GM19463 (cell line): ENCODE measurements at regions not wholly inside any gene's neighbourhood (a gene's known extent, or its start where the extent isn't known, plus 50 kb on each side); places are given as distances from the start of the nearest gene placed in this dataset.
"Not testable (repeated sequence)": the region's sequence is repeated elsewhere in the genome, so short reads cannot be mapped to it uniquely, and the experiment has no call there.

Experiments used
- ATAC-seq: cut with Tn5 transposase; IDR thresholded peaks from one replicate; pipeline ENCODE4 v1.9.1; 2021; ENCODE audit warnings: mild to moderate bottlenecking, moderate library complexity; ENCODE audit not compliant: unreplicated experiment

DNA sequence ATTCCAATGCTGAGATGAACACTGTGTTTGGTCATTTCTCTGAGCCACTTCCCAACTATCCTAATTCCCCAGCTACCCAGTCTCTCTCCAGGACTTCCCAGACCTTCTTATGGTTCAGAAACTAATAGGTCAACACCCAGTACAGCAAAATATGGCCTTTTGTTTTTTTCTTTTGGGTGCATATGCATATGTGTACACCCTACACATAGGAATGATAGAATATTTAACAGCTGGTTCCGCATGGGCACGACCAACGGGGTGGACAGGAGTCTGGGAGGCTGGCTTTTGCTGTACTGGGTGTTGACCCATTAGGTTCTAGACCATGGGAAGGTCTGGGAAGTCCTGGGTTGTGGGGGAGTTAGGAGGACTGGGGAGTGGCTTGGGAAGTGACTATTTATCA is 143.9 kb downstream of the MRPS6 start:
- ATAC-seq: no peak

GRCh38 chr21:34219334-34220060 is 144.3 kb upstream of the KCNE2 start:
- ATAC-seq: no peak

DNA sequence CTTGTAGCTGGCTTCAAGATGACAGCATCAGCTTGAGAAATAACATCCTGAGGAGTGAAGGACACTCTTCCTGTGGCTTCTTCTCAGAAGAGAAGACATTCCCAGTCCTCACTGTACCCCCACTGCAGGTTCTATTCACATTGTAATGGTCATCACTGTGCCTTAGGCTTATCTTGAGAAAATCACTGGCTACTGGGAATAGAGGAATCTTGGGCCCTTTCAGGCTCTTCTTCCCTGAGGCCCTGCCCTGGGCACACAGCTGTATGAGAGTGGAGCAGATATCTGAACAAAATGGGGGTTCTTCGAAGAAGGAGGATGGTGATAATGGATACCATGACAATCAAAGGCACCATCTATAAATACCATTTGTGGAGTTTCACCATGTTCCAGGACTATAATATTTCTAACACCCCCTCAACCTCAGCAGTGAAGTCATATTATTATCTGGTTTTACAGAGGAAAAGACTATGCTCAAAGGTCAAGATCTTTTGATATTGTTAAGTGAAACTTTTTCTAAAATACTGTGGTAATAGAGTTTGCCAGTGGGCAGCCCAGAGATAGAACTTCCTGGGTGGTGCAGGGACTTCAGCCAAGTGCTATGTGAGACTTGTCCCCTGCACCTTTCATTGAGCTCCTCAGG is 143.1 kb upstream of the KCNE2 start:
- no peak for ATAC-seq

- ATAC-seq: no peak
These were observed 142.3 kb upstream of the KCNE2 start for GRCh38 chr21:34221331-34222030.

- no peak for ATAC-seq
These were observed 141.8 kb upstream of the KCNE2 start for GRCh38 chr21:34222031-34222335.

GRCh38 chr21:34223376-34223775 is 140.4 kb upstream of the KCNE2 start:
- no peak for ATAC-seq

DNA sequence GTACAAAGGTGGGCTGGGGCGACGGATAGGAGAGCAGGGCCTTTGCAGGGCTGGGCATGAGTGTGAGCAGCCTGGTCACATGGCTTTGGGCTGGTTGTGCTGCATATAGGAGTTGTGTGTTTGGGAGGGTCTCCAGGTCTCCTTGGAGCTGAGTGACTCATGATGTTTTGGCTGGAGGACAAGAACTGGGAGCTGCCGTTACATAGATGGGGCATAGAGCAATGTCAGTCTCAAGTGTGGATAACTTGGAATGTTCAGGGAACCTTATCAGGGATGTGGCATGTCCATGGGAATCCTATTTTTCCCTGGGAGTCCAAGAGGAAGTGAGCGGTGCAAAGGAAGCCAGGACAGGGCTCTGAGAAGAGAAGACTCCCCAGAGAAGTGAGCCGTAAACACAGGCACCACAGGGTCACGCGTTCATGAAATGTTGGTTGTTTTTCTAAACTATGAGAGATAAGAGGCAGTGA is 136.4 kb upstream of the KCNE2 start:
- no peak for ATAC-seq

- no peak for ATAC-seq
These were observed 135.0 kb upstream of the KCNE2 start for GRCh38 chr21:34228792-34229191.

- no peak for ATAC-seq
These were observed 134.5 kb upstream of the KCNE2 start for GRCh38 chr21:34229353-34229752.

DNA sequence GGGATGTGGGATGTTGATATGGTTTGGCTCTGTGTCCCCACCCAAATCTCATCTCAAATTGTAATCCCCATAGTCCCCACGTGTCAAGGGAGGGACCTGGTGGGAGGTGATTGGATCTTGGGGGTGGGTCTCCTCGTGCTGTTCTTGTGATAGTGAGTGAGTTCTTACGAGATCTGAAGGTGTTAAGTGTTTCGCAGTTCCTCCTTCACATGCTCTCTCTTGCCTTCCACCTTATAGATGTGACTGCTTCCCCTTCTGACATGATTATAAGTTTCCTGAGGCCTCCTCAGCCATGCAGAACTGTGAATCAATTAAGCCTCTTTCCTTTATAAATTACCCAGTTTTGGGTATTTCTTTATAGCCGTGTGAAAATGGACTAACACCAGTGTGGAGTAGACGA is 130.1 kb upstream of the KCNE2 start:
- not testable (repeated sequence) for ATAC-seq

DNA sequence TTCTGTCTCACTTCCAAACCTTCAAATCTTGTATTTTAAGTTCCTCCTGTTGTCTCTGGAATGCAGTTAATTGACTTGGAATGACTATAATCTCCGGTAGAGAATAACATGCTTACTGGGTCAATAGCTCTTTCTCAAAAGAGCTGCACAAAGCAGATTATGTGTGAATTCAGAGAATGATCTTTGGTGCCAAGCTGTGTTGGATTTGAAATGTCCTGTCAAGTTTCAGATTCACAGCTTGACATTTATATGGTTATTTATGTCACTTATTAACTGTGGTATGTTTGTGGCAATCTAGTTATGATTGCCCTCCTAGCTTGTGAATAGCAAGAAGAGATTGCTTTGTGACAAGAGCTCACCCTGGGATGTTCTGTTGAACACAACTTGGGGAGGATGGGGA is 128.3 kb upstream of the KCNE2 start:
- ATAC-seq: no peak

- no peak for ATAC-seq
These were observed 120.8 kb upstream of the KCNE2 start for GRCh38 chr21:34242973-34243372.

GRCh38 chr21:34243562-34243961 is 120.2 kb upstream of the KCNE2 start:
- no peak for ATAC-seq

GRCh38 chr21:34252751-34253150 is 111.1 kb upstream of the KCNE2 start:
- no peak for ATAC-seq

DNA sequence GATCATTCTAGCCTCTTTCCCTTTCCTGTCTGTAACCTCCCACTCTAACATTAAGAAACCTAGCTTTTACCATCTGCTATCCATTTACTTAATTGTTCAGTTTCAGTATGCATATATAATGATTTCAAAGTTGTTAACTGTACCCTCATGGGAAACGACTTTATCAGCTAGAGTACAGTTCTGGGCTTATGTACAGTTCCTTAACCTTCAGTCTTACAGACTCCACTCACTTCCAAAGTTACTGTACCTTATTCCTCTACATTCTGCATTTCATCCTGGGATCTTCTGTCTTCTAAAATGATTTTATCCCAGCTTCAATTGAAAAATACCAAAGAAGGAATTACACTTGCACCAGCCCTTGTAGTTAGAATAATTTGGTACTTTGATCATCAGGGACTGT is 108.7 kb upstream of the KCNE2 start:
- ATAC-seq: no peak

GRCh38 chr21:34260277-34261008 is 103.4 kb upstream of the KCNE2 start:
- no peak for ATAC-seq

DNA sequence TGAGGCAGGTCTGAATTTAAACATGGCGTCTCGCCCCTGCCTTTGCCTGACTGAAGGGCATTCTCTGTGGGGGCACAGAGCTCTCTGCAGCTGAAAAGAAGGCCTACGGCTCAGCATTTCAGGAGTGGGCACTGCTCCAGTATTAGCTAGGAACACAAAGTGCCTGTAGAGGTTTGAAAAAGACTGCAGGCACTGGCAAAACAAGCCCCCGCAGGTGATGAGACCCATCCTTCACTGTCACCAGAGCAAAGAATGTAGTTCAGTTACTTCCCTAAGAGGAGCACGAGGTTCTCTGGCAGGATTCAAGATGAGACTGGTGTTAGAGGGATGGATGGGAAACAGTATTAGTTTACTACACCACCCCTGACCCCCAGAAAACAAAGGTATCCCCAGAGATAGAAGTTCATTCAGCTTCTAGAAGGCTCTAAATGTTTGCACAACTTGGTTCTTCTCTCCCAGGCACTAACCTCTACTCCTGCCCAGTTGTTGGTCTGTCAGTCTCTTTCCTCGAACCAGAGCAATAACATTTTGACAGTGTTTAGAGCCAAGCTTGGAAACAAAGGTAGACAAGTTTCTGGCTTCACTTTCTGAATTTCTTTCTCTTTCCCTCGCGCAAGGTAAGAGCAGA is 101.9 kb upstream of the KCNE2 start:
- no peak for ATAC-seq

- ATAC-seq: no peak
These were observed 101.3 kb upstream of the KCNE2 start for GRCh38 chr21:34262469-34262845.

DNA sequence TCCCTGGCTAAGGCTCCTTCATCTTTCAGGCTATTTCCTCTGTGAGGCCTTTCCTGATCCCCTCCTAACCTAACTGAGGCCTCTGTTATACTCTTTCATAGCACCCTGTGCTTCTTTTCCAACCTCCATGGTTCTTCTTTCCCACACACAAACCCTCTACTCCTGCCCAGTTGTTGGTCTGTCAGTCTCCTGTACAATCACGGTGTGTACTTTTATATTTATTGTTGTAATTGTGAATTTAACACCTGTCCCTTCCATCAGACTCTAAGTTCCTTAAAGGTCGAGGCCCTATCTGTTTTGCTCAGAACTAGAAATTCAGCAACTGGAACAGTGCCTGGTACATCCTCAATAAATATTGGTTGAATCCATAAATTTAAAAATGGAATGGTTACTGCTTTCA is 100.2 kb upstream of the KCNE2 start:
- ATAC-seq: no peak

DNA sequence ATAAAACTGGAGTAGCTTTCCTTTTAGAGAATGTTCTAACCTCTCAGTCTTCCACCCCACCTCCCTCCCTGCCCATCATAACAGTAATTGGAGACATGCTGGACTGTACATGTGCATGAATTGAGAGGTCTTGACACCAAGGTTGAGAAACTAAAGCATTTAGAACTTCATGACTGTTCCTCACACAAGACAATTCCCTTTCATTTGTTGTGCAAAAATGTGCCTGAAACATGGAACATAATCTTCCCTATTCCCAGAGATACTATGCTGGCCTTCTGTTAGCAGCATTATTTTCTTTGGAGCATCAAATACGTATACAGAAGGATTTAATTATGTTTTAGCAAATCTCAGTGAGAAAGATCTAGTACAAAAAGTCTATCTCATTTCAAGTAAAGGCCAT is 97.5 kb upstream of the KCNE2 start:
- no peak for ATAC-seq

DNA sequence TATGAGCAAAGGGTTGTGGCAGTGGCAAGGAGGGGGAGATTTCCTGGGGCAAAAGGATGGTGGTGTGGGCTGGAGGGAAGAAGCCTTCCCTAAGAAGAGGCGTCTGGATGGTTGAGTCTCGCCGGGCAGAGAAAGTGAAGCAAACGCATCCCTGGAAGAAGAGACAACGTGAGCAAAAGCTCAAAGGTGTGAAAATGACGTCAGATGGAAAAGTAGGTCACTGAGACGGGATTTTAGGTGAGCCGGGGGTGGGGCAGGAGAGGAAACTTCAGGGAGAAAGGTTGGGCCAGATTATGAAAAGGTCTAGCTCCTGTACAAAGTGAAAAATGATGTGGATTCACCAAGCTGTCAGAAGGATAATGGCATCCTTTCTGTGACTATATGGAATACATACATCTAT is 95.3 kb upstream of the KCNE2 start:
- ATAC-seq: no peak
